ENCODE measurements at regions not wholly inside any gene's neighbourhood (a gene's known extent, or its start where the extent isn't known, plus 50 kb on each side); places are given as distances from the start of the nearest gene placed in this dataset.
"Not testable (repeated sequence)": the region's sequence is repeated elsewhere in the genome, so short reads cannot be mapped to it uniquely, and the experiment has no call there.

DNA sequence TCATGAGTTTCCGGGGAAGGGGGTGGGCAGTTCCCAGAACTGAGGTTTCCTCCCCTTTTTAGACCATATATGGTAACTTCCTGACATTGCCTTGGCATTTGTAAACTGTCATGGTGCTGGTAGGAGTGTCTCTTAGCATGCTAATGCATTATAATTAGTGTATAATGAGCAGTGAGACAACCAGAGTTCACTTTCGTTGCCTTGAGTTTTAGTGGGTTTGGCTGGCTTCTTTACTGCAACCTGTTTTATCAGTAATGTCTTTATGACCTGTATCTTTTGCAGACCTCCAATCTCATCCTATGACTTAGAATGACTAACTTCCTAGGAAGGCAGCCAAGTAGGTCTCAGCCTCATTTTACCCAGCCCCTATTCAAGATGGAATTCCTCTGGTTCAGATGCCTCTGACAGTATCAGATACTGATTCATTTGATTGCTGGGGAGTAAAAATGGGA is 447.3 kb downstream of the XIRP2 start:
- no peak overlapping the region for H3K4me3 ChIP-seq (ENCODE audit: low read depth, low read length)
- DNase-seq (ENCODE audit: low read depth), result peak; percentile 48
- TF ChIP-seq, protein P1, sequence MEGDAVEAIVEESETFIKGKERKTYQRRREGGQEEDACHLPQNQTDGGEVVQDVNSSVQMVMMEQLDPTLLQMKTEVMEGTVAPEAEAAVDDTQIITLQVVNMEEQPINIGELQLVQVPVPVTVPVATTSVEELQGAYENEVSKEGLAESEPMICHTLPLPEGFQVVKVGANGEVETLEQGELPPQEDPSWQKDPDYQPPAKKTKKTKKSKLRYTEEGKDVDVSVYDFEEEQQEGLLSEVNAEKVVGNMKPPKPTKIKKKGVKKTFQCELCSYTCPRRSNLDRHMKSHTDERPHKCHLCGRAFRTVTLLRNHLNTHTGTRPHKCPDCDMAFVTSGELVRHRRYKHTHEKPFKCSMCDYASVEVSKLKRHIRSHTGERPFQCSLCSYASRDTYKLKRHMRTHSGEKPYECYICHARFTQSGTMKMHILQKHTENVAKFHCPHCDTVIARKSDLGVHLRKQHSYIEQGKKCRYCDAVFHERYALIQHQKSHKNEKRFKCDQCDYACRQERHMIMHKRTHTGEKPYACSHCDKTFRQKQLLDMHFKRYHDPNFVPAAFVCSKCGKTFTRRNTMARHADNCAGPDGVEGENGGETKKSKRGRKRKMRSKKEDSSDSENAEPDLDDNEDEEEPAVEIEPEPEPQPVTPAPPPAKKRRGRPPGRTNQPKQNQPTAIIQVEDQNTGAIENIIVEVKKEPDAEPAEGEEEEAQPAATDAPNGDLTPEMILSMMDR (conservative IDR thresholded peaks at IDR 0.05; ENCODE audit: low read depth, low read length), result no peak

DNA sequence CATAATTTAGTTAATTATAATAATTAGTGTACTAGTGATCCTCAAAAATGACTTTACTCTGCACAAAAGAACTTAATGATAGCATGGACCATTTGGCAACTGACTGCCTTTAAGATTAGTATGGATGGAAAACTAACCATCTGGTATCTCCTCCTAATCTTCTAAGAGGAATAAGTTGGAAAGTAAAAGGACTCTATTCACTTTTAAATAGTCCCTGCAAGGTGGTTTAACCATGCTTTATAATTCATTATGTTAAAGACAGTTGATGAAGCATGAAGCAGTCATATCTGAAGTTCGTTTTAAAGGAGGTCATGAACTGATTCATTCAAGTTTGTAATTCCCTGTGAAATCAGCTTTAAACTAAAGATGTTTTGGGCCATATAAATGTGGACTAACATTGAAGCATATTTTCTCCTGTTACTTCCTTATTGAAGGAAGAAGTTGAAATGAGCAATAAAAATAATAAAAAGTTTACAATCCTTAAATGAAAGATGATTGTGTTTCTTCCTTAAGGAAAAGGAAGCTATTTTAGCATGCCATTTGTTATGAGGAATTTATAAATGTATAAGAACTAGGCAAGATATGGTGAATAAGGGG is 446.0 kb downstream of the XIRP2 start:
- no peak overlapping the region for H3K4me3 ChIP-seq (ENCODE audit: low read depth, low read length)
- TF ChIP-seq, protein P1 (conservative IDR thresholded peaks at IDR 0.05; ENCODE audit: low read depth, low read length), result no peak
- no peak for DNase-seq (ENCODE audit: low read depth)

DNA sequence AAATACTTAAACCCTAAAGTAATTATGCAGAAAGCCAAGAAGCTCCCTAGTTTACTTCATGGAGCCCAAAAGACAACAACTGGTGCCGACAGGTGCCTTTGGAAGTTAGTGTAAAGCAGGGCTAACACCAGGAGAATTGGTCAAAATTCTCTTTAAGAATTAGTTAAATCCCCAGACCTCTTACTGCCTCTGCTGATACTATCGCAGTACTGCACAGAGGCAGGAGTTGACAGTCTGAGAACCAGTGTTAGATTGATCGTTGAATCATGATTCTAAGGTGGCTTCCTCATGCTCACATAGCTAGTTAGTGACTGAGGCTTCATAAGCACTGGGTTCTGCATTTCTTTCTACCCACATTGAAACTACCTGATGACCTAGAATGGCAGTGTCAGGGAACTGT is 445.0 kb downstream of the XIRP2 start:
- TF ChIP-seq, protein P1 (conservative IDR thresholded peaks at IDR 0.05; ENCODE audit: low read depth, low read length), result peak; percentile 44
- DNase-seq (ENCODE audit: low read depth), result peak; percentile 26
- H3K4me3 ChIP-seq (ENCODE audit: low read depth, low read length), result no peak overlapping the region

DNA sequence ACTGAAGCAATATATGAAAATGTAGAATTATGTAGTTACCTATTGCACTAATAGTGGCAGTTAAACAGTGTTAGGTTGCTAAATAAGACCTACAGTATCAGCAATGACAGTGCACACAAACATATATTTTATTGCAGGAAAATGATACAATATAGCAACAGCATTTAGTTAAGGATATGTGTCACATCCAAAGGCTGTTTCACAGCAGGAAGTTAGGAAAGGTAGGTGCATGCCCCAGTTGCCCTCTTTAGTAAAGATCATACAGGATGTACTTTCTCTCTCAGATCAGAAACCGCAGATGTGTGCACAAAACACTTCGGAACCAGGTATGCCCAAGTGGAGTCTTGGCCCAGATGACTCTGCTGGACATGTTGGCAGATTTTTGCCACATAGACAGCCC is 444.1 kb downstream of the XIRP2 start:
- no peak for DNase-seq (ENCODE audit: low read depth)
- H3K4me3 ChIP-seq (ENCODE audit: low read depth, low read length), result no peak overlapping the region
- TF ChIP-seq, protein P1 (conservative IDR thresholded peaks at IDR 0.05; ENCODE audit: low read depth, low read length), result no peak

DNA sequence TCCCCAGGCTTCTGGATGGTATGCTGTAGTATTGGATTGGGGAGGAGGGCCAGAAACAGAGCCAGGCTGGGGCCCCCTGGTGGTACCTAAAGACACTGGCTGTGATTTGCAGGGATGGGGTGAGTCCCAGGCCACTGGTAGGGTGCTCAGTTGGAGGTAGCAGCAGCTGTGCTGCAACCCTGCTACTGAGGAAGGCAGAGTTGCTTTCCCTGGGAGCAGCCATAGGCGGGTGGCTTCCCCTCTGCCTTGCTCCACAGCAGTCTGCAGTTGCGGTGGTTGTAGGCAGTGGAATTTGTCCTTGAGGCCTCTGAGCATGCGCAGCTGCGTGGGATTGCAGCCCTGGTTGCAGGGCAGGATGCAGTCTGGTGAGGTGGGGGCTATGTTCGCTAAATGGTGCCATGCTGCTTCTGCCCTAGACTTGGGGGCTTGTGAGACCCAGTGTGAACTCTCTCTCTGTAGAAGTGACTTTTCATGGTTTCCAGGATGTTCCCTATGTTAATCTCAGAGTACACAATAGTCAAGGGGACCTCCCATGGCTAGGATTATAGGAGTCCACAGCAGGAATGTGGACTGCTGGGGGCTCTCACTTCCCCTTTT is 443.5 kb downstream of the XIRP2 start:
- TF ChIP-seq, protein P1 (conservative IDR thresholded peaks at IDR 0.05; ENCODE audit: low read depth, low read length), result peak; percentile 57
- DNase-seq (ENCODE audit: low read depth), result peak; percentile 49
- H3K4me3 ChIP-seq (ENCODE audit: low read depth, low read length), result peak overlapping the region; percentile 13

DNA sequence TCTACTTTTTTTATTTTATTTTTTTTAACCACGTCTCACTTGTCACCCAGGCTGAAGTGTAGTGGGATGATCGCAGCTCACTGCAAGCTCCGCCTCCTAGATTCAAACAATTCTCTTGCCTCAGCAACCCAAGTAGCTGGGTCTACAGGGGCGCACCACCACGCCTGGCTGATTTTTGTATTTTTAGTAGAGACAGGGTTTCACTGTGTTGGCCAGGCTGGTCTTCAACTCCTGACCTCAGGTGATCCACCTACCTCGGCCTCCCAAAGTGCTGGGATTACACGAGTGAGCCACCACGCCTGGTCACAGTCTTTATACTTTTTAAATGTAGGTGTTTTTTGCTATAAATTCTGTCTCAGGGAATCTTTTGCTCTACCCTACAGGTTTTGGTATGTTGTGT is 440.5 kb downstream of the XIRP2 start:
- not testable (repeated sequence) for DNase-seq (ENCODE audit: low read depth); H3K4me3 ChIP-seq (ENCODE audit: low read depth, low read length)

DNA sequence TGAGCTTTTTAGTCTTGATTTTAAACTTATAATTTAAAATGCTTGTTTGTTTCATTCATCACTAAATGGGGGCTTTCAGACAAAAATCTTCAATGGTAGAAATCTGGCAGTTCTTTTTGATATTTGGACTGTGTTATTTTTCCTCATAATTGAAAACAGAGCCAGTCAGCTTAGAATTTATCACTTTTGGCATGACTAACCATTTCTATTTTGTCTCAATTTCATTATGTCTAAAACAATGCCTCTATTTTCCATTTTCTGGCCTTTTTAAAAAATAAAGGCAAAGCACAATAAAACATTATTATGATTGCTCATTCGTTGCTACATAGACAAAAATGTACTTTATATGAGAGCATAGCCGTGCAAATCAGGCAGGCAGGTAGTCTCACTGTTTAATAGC is 434.5 kb downstream of the XIRP2 start:
- no peak overlapping the region for H3K4me3 ChIP-seq (ENCODE audit: low read depth, low read length)
- DNase-seq (ENCODE audit: low read depth), result no peak
- TF ChIP-seq, protein P1 (conservative IDR thresholded peaks at IDR 0.05; ENCODE audit: low read depth, low read length), result no peak
